ENCODE measurements at regions not wholly inside any gene's neighbourhood (a gene's known extent, or its start where the extent isn't known, plus 50 kb on each side); places are given as distances from the start of the nearest gene placed in this dataset.

- no peak for TF ChIP-seq POLR3G (IDR thresholded peaks at IDR 0.05; ENCODE audit: extremely low read depth, insufficient read length, insufficient replicate concordance)
Measured at GRCh38 chr2:221107424-221107823, 464.7 kb downstream of the EPHA4 start (continued).

DNA sequence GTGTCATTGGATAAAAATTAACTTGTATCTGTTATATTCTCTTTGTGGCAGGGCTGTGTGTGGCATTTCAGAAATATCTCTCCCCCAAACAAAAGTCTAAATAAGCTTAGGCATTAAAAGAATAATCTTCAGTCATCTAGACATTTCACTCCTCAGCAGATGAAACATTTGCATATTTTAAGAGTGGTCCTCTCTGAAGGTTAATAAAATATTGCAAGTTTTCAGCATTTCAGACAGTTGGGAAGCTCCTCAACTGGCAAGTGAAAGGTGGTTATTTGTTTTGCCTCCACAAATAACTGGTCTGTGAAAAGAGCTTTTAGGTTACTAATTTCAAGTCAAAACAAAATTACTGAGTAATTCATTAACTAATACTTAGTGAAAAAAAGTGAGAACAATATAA is 462.6 kb downstream of the EPHA4 start:
- CTCF ChIA-PET (ENCODE audit: low intra/inter-chr PET ratio) = no interaction called here
- H3K9me3 ChIP-seq (replicated peaks; ENCODE audit: control insufficient read depth, insufficient read depth, low read depth, low read length) = no peaks in the 10 kb centered on the region
- ATAC-seq (no peak), FAIRE-seq (no peak), DNase-seq (ENCODE audit: extremely low read depth in 1 of 4, low spot score in 3 of 4) (no peak)
- H4K20me1 ChIP-seq (replicated peaks; ENCODE audit: control insufficient read depth, insufficient read depth, low read length) = no peaks in the 10 kb centered on the region
- no peaks in the 10 kb centered on the region for H3K36me3 ChIP-seq (ENCODE audit: control insufficient read depth, insufficient read depth, low read length)
- H3K4me1 ChIP-seq (replicated peaks in 1 of 2; ENCODE audit: control insufficient read depth in 2 of 2, insufficient read depth in 2 of 2, low read length in 2 of 2) = no peaks in the 10 kb centered on the region
- H3K9ac ChIP-seq (ENCODE audit: insufficient read depth in 1 of 2, low read depth in 2 of 2, low read length in 2 of 2) = no peak overlapping the region
- no peak overlapping the region for H3K4me3 ChIP-seq
- POLR2A ChIA-PET = no interaction called here
- H2AFZ ChIP-seq (ENCODE audit: low read depth, low read length) = no peak overlapping the region
- intact Hi-C loops (cut with micrococcal nuclease) = no loop called here
- no peak overlapping the region for H3K27ac ChIP-seq (ENCODE audit: extremely low read depth, low read depth, low read length)
- no peaks in the 10 kb centered on the region for H3K9me1 ChIP-seq (ENCODE audit: control insufficient read depth, insufficient read depth, low read length)
- in situ Hi-C loops (cut with MboI) = no loop called here
- no peaks in the 10 kb centered on the region for H3K27me3 ChIP-seq (ENCODE audit: control insufficient read depth in 2 of 2, insufficient read depth in 2 of 2, low read length in 2 of 2)
- no peak overlapping the region for H3K4me2 ChIP-seq (ENCODE audit: insufficient read depth, low read length)
- H3K79me2 ChIP-seq (ENCODE audit: control insufficient read depth, insufficient read depth, low read length) = no peaks in the 10 kb centered on the region
- BruUV-seq (replicated peaks) = no TSS peak
- no peak for TF ChIP-seq PATZ1 (CRISPR knock-in tag; IDR thresholded peaks at IDR 0.05; ENCODE audit: borderline replicate concordance)
- no peak for TF ChIP-seq CHD4 (IDR thresholded peaks at IDR 0.05; ENCODE audit: insufficient read depth, insufficient replicate concordance, low read depth, low read length, poor library complexity, severe bottlenecking)
- TF ChIP-seq PYGO2 (tag; IDR thresholded peaks at IDR 0.05) = no peak
- TF ChIP-seq GTF2E2 (tag; IDR thresholded peaks at IDR 0.05) = no peak
- TF ChIP-seq, protein P1, sequence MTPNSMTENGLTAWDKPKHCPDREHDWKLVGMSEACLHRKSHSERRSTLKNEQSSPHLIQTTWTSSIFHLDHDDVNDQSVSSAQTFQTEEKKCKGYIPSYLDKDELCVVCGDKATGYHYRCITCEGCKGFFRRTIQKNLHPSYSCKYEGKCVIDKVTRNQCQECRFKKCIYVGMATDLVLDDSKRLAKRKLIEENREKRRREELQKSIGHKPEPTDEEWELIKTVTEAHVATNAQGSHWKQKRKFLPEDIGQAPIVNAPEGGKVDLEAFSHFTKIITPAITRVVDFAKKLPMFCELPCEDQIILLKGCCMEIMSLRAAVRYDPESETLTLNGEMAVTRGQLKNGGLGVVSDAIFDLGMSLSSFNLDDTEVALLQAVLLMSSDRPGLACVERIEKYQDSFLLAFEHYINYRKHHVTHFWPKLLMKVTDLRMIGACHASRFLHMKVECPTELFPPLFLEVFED (CRISPR knock-in tag; conservative IDR thresholded peaks at IDR 0.05) = no peak
- no peak for TF ChIP-seq PPARD (CRISPR knock-in tag; IDR thresholded peaks at IDR 0.05)
- no peak for TF ChIP-seq PTRF (tag; IDR thresholded peaks at IDR 0.05)
- TF ChIP-seq, protein P2, sequence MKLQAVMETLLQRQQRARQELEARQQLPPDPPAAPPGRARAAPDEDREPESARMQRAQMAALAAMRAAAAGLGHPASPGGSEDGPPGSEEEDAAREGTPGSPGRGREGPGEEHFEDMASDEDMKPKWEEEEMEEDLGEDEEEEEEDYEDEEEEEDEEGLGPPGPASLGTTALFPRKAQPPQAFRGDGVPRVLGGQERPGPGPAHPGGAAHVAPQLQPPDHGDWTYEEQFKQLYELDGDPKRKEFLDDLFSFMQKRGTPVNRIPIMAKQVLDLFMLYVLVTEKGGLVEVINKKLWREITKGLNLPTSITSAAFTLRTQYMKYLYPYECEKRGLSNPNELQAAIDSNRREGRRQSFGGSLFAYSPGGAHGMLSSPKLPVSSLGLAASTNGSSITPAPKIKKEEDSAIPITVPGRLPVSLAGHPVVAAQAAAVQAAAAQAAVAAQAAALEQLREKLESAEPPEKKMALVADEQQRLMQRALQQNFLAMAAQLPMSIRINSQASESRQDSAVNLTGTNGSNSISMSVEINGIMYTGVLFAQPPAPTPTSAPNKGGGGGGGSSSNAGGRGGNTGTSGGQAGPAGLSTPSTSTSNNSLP (IDR thresholded peaks at IDR 0.05; ENCODE audit: borderline replicate concordance, low read depth, low read length) = no peak
- TF ChIP-seq TAF7 (tag; IDR thresholded peaks at IDR 0.05) = no peak
- no peak for TF ChIP-seq RBM14 (IDR thresholded peaks at IDR 0.05; ENCODE audit: borderline replicate concordance, insufficient read depth, low read depth, low read length)
- no peak for TF ChIP-seq CEBPG (CRISPR knock-in tag; IDR thresholded peaks at IDR 0.05)
- no peak for TF ChIP-seq CEBPG (tag; conservative IDR thresholded peaks at IDR 0.05 in 1 of 2, IDR thresholded peaks at IDR 0.05 in 1 of 2)
- no peak for TF ChIP-seq SREBF1 (IDR thresholded peaks at IDR 0.05; ENCODE audit: borderline replicate concordance, low read depth, low read length)
- TF ChIP-seq ZSCAN32 (CRISPR knock-in tag; IDR thresholded peaks at IDR 0.05) = no peak
- no peak for TF ChIP-seq PHB2 (IDR thresholded peaks at IDR 0.05; ENCODE audit: low read depth)
- TF ChIP-seq ZNF217 (CRISPR knock-in tag; IDR thresholded peaks at IDR 0.05) = no peak
- no peak for TF ChIP-seq NR1H2 (CRISPR knock-in tag; IDR thresholded peaks at IDR 0.05)

Data from K562 (cell line).